ENCODE measurements at regions not wholly inside any gene's neighbourhood (a gene's known extent, or its start where the extent isn't known, plus 50 kb on each side); places are given as distances from the start of the nearest gene placed in this dataset.

DNA sequence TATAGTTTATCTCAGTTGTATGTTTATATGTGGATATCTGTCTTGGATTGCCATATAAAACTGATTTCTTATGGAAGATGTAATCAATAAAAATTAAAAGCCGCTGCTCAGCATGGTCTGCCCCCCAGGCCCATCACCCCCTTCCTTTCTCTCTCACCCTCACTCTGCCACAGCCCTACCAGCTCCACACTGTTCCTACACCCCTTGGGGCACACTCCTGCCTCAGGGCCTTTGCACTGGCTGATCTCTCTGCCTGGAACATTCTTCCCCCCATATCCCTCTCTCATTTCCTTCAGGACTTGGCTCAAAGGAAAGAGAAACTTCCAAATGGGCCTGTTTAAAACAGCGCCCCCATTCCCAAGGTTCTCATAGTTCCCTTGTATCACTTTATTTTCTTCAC, 63.1 kb downstream of the LRRC32 start:
- no peak overlapping the region for H3K27ac ChIP-seq (ENCODE audit: low read length)
- 95% methylated on average over 2 of the region's 2 CpGs for WGBS
- H3K27me3 ChIP-seq (ENCODE audit: control insufficient read depth, insufficient read depth): no peaks in the 10 kb centered on the region
- no peak overlapping the region for H3K4me3 ChIP-seq (ENCODE audit: low read length)
- ATAC-seq (no peak), DNase-seq (no peak)
- intact Hi-C loops (cut with DNase I): no loop called here
- peaks cover 35% of the 10 kb centered on the region for H3K4me1 ChIP-seq (ENCODE audit: control insufficient read depth, insufficient read depth, low read length)
- no peaks in the 10 kb centered on the region for H3K9me3 ChIP-seq (ENCODE audit: control insufficient read depth, low read length)

GRCh38 chr11:76605338-76606074, 65.0 kb downstream of the LRRC32 start:
- Histone ChIP-seq H3K4me1 (ENCODE audit: control insufficient read depth, insufficient read depth, low read length) (peaks cover 28% of the 10 kb centered on the region), H3K27ac (ENCODE audit: low read length) (peak overlapping the region; percentile 2), H3K27me3 (ENCODE audit: control insufficient read depth, insufficient read depth) (no peaks in the 10 kb centered on the region), H3K4me3 (ENCODE audit: low read length) (no peak overlapping the region), H3K9me3 (ENCODE audit: control insufficient read depth, low read length) (no peaks in the 10 kb centered on the region)
- no peak for ATAC-seq
- no peak for DNase-seq
- intact Hi-C loops (cut with DNase I): no loop called here
- 76% methylated on average over 8 of the region's 8 CpGs for whole genome bisulfite sequencing

DNA sequence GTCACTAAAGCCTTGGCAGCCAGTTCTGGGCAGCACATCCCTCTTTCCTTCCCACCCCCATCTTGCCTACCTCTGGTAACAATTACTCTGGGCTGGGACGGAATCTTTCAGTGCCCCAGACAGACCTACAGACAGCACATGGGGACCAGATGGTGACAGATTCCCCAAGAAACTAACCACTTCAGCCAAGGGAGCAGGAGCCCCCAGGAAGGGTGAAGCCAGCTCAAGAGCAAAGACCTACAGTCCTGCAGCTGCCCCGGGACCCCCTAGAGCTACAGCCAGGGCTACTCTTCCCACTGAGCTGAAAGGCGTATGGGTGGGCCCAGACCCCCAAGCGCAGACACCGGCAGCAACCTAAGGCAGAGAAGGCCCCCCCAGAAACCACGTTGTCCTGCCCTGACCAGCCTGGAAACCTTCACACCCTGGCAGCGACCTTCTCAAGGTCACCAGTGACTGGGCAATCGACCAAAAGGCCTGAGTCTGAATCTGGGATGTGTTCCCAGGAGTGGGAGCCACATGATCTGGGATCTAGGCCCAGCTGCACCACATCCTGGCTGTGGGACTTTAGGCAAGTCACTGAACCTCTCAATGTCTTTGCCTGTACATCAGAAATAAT, 65.8 kb downstream of the LRRC32 start:
- peaks cover 28% of the 10 kb centered on the region for H3K4me1 ChIP-seq (ENCODE audit: control insufficient read depth, insufficient read depth, low read length)
- DNase-seq: peak; percentile 80 to 88 (median 87)

GRCh38 chr11:76604081-76604625, 66.4 kb downstream of the LRRC32 start:
- Histone ChIP-seq H3K9me3 (ENCODE audit: control insufficient read depth, low read length) (no peaks in the 10 kb centered on the region), H3K27ac (ENCODE audit: low read length) (peak overlapping the region; percentile 40), H3K4me3 (ENCODE audit: low read length) (no peak overlapping the region), H3K4me1 (ENCODE audit: control insufficient read depth, insufficient read depth, low read length) (peaks cover 28% of the 10 kb centered on the region), H3K27me3 (ENCODE audit: control insufficient read depth, insufficient read depth) (no peaks in the 10 kb centered on the region)
- intact Hi-C loops (cut with DNase I): no loop called here
- peak in 1 of 2 donors; percentile 20 for ATAC-seq
- 78% methylated on average over 12 of the region's 12 CpGs for WGBS
- DNase-seq: no peak

More for the DNA sequence above, 65.8 kb downstream of the LRRC32 start:
- WGBS: 52% methylated on average over 8 of the region's 8 CpGs
- Histone ChIP-seq H3K27ac (ENCODE audit: low read length) (peak overlapping the region; percentile 40), H3K27me3 (ENCODE audit: control insufficient read depth, insufficient read depth) (no peaks in the 10 kb centered on the region), H3K4me3 (ENCODE audit: low read length) (no peak overlapping the region), H3K9me3 (ENCODE audit: control insufficient read depth, low read length) (no peaks in the 10 kb centered on the region)
- peak; percentile 53 to 71 for ATAC-seq
- intact Hi-C loops (cut with DNase I): no loop called here

DNA sequence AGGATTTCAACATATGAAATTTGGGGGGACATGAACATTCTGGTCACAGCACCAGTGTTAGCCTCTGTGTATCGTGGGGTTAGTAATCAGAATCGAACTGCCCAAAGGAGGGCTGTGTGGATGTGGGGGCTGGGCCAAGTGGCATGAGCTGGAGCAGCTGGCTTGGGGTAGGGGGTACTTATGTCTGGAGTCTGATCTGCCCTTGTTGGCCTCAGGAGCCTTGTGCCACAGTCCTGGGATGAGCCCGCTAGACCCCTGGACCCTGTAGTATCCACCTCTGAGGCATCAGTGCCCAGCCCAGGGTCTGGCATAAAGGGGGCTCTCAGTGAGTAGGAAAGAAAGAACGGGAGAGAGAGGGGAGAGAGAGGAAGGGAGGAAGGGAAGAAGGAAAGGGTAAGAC, 67.3 kb downstream of the LRRC32 start:
- H3K27me3 ChIP-seq (ENCODE audit: control insufficient read depth, insufficient read depth): no peaks in the 10 kb centered on the region
- no peak overlapping the region for H3K4me3 ChIP-seq (ENCODE audit: low read length)
- peak overlapping the region; percentile 11 for H3K27ac ChIP-seq (ENCODE audit: low read length)
- DNase-seq (no peak), ATAC-seq (no peak)
- intact Hi-C loops (cut with DNase I): no loop called here
- no peaks in the 10 kb centered on the region for H3K9me3 ChIP-seq (ENCODE audit: control insufficient read depth, low read length)
- WGBS: 88% methylated on average over 4 of the region's 4 CpGs
- H3K4me1 ChIP-seq (ENCODE audit: control insufficient read depth, insufficient read depth, low read length): peaks cover 28% of the 10 kb centered on the region
